Neural cell (in vitro differentiated cells): ENCODE measurements at regions not wholly inside any gene's neighbourhood (a gene's known extent, or its start where the extent isn't known, plus 50 kb on each side); places are given as distances from the start of the nearest gene placed in this dataset.

ENCODE experiments used
- H2AFZ ChIP-seq: fragments of 200-600, 300-800 bp; sonication (generic), shearing (Covaris generic); 2 replicates; pipeline ENCODE4 v1.6.0; 2014; ENCODE audit warnings: low read depth, mild to moderate bottlenecking, antibody characterized with exemption, low read length, moderate library complexity
- H3F3A ChIP-seq: fragments of 200-600 bp; shearing (Covaris generic); 2 replicates; pipeline ENCODE4 v1.6.1; 2016; ENCODE audit warnings: mild to moderate bottlenecking, moderate library complexity, mixed read lengths, antibody characterized with exemption, low read length; ENCODE audit not compliant: insufficient read depth, poor library complexity, severe bottlenecking
- H3K27ac ChIP-seq: fragments of 200-600, 300-800 bp; sonication (generic), shearing (Covaris generic); 2 replicates; pipeline ENCODE4 v1.5.1; 2014; ENCODE audit warnings: mild to moderate bottlenecking, low read length, moderate library complexity
- H3K27me3 ChIP-seq: fragments of 300-800, 200-600 bp; sonication (generic), shearing (Covaris generic); 2 replicates; pipeline ENCODE4 v1.6.0; 2014; ENCODE audit warnings: mild to moderate bottlenecking, low read depth, low read length, moderate library complexity; ENCODE audit not compliant: insufficient read depth
- H3K36me3 ChIP-seq: fragments of 300-800, 200-600 bp; sonication (generic), shearing (Covaris generic); 2 replicates; pipeline ENCODE4 v1.5.1; 2014; ENCODE audit warnings: mild to moderate bottlenecking, antibody characterized with exemption, low read length, moderate library complexity; ENCODE audit not compliant: insufficient read depth
- H3K4me2 ChIP-seq: fragments of 300-800, 200-600 bp; sonication (generic), shearing (Covaris generic); 2 replicates; pipeline ENCODE4 v1.6.0; 2014; ENCODE audit warnings: mild to moderate bottlenecking, low read length
- H3K4me3 ChIP-seq: fragments of 300-800, 200-600 bp; sonication (generic), shearing (Covaris generic); 2 replicates; pipeline ENCODE4 v1.5.1; 2014; ENCODE audit warnings: mild to moderate bottlenecking, low read length, moderate library complexity
- H3K79me2 ChIP-seq: fragments of 200-600 bp; shearing (Covaris generic); replicated peaks from 2 replicates; pipeline ENCODE4 v1.6.0; 2014; ENCODE audit warnings: mild to moderate bottlenecking, low read length, moderate library complexity; ENCODE audit not compliant: insufficient read depth
- H3K9ac ChIP-seq: fragments of 300-800, 200-600 bp; sonication (generic), shearing (Covaris generic); 2 replicates; pipeline ENCODE4 v1.6.1; 2016; ENCODE audit warnings: mild to moderate bottlenecking, low read length, mixed read lengths
- H3K9me2 ChIP-seq: fragments of 200-600 bp; shearing (Covaris generic); 2 replicates; pipeline ENCODE4 v1.6.1; 2016; ENCODE audit warnings: mild to moderate bottlenecking, low read length, mixed read lengths; ENCODE audit not compliant: insufficient read depth
- H3K9me3 ChIP-seq: fragments of 200-600, 300-800 bp; sonication (generic), shearing (Covaris generic); 2 replicates; pipeline ENCODE4 v1.6.1; 2016; ENCODE audit warnings: mild to moderate bottlenecking, mixed run types, low read length, moderate library complexity, mixed read lengths
- H4K20me1 ChIP-seq: fragments of 200-600 bp; shearing (Covaris generic); 2 replicates; pipeline ENCODE4 v1.6.1; 2016; ENCODE audit warnings: mild to moderate bottlenecking, mixed run types; ENCODE audit not compliant: insufficient read depth
- EP300 ChIP-seq: fragments of 450-650 bp; conservative IDR thresholded peaks from 2 replicates; pipeline ENCODE4 v1.6.1; 2014; ENCODE audit warnings: antibody characterized with exemption, mild to moderate bottlenecking, moderate library complexity; ENCODE audit not compliant: poor library complexity, severe bottlenecking
- EZH2 ChIP-seq: fragments of 200-600, 300-800 bp; shearing (Covaris generic), sonication (generic); IDR thresholded peaks from 2 replicates; pipeline ENCODE4 v1.6.1; 2014; ENCODE audit warnings: antibody characterized with exemption, low read length, borderline replicate concordance, mild to moderate bottlenecking; ENCODE audit not compliant: insufficient read depth, poor library complexity, severe bottlenecking
- MXI1 ChIP-seq: fragments of 450-650 bp; conservative IDR thresholded peaks from 2 replicates; pipeline ENCODE4 v1.6.1; 2014; ENCODE audit warnings: antibody characterized with exemption, mild to moderate bottlenecking; ENCODE audit not compliant: poor library complexity, severe bottlenecking
- POLR2AphosphoS5 ChIP-seq: IDR thresholded peaks from 2 replicates; pipeline ENCODE4 v1.6.1; 2012
- RAD21 ChIP-seq: fragments of 450-650 bp; conservative IDR thresholded peaks from 2 replicates; pipeline ENCODE4 v1.6.1; 2014; ENCODE audit warnings: antibody characterized with exemption, mild to moderate bottlenecking, moderate library complexity
- SMC3 ChIP-seq: fragments of 450-650 bp; conservative IDR thresholded peaks from 2 replicates; pipeline ENCODE4 v1.6.1; 2014; ENCODE audit warnings: antibody characterized with exemption, mild to moderate bottlenecking, moderate library complexity; ENCODE audit not compliant: poor library complexity
- TAF1 ChIP-seq: IDR thresholded peaks from 2 replicates; pipeline ENCODE4 v1.6.1; 2012; ENCODE audit warnings: low read depth
- TF ChIP-seq, protein P1 (sequence below): fragments of 450-650 bp; IDR thresholded peaks from 2 replicates; pipeline ENCODE4 v1.5.1; 2014; ENCODE audit warnings: antibody characterized with exemption, mild to moderate bottlenecking, moderate library complexity; ENCODE audit not compliant: poor library complexity, severe bottlenecking
- TF ChIP-seq, protein P2 (sequence below): IDR thresholded peaks from 2 replicates; pipeline ENCODE4 v1.6.1; 2012; ENCODE audit warnings: borderline replicate concordance

- TF ChIP-seq MXI1: no peak
- TF ChIP-seq POLR2AphosphoS5: no peak
- TF ChIP-seq TAF1: no peak
- TF ChIP-seq EP300: no peak
- no peak for TF ChIP-seq EZH2
- no peak for TF ChIP-seq RAD21
- TF ChIP-seq, protein P1, sequence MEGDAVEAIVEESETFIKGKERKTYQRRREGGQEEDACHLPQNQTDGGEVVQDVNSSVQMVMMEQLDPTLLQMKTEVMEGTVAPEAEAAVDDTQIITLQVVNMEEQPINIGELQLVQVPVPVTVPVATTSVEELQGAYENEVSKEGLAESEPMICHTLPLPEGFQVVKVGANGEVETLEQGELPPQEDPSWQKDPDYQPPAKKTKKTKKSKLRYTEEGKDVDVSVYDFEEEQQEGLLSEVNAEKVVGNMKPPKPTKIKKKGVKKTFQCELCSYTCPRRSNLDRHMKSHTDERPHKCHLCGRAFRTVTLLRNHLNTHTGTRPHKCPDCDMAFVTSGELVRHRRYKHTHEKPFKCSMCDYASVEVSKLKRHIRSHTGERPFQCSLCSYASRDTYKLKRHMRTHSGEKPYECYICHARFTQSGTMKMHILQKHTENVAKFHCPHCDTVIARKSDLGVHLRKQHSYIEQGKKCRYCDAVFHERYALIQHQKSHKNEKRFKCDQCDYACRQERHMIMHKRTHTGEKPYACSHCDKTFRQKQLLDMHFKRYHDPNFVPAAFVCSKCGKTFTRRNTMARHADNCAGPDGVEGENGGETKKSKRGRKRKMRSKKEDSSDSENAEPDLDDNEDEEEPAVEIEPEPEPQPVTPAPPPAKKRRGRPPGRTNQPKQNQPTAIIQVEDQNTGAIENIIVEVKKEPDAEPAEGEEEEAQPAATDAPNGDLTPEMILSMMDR: no peak
- TF ChIP-seq SMC3: no peak
- TF ChIP-seq, protein P2, sequence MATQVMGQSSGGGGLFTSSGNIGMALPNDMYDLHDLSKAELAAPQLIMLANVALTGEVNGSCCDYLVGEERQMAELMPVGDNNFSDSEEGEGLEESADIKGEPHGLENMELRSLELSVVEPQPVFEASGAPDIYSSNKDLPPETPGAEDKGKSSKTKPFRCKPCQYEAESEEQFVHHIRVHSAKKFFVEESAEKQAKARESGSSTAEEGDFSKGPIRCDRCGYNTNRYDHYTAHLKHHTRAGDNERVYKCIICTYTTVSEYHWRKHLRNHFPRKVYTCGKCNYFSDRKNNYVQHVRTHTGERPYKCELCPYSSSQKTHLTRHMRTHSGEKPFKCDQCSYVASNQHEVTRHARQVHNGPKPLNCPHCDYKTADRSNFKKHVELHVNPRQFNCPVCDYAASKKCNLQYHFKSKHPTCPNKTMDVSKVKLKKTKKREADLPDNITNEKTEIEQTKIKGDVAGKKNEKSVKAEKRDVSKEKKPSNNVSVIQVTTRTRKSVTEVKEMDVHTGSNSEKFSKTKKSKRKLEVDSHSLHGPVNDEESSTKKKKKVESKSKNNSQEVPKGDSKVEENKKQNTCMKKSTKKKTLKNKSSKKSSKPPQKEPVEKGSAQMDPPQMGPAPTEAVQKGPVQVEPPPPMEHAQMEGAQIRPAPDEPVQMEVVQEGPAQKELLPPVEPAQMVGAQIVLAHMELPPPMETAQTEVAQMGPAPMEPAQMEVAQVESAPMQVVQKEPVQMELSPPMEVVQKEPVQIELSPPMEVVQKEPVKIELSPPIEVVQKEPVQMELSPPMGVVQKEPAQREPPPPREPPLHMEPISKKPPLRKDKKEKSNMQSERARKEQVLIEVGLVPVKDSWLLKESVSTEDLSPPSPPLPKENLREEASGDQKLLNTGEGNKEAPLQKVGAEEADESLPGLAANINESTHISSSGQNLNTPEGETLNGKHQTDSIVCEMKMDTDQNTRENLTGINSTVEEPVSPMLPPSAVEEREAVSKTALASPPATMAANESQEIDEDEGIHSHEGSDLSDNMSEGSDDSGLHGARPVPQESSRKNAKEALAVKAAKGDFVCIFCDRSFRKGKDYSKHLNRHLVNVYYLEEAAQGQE: no peak
- no peak overlapping the region for H3K4me2 ChIP-seq
- H3K4me3 ChIP-seq: no peak overlapping the region
- no peaks in the 10 kb centered on the region for H3K79me2 ChIP-seq
- H3K9me3 ChIP-seq: no peaks in the 10 kb centered on the region
- H2AFZ ChIP-seq: no peak overlapping the region
- no peaks in the 10 kb centered on the region for H3K9me2 ChIP-seq
- no peaks in the 10 kb centered on the region for H3K36me3 ChIP-seq
- H3K27ac ChIP-seq: no peak overlapping the region
- no peaks in the 10 kb centered on the region for H3F3A ChIP-seq
- H3K9ac ChIP-seq: no peak overlapping the region
- no peaks in the 10 kb centered on the region for H4K20me1 ChIP-seq
- no peaks in the 10 kb centered on the region for H3K27me3 ChIP-seq
Observed at GRCh38 chr5:54649041-54649504, 131.5 kb downstream of the SNX18 start.

GRCh38 chr5:54646356-54647101 lies 129.0 kb downstream of the SNX18 start:
- TF ChIP-seq, protein P2: no peak
- TF ChIP-seq EZH2 (no peak), POLR2AphosphoS5 (no peak)
- TF ChIP-seq, protein P1: no peak
- H3K79me2 ChIP-seq: no peaks in the 10 kb centered on the region
- no peak overlapping the region for H2AFZ ChIP-seq
- no peaks in the 10 kb centered on the region for H3F3A ChIP-seq
- H3K9me3 ChIP-seq: no peaks in the 10 kb centered on the region
- no peak overlapping the region for H3K27ac ChIP-seq
- no peak overlapping the region for H3K4me3 ChIP-seq
- no peaks in the 10 kb centered on the region for H3K36me3 ChIP-seq
- H3K9ac ChIP-seq: no peak overlapping the region
- H4K20me1 ChIP-seq: no peaks in the 10 kb centered on the region
- no peaks in the 10 kb centered on the region for H3K27me3 ChIP-seq
- H3K9me2 ChIP-seq: no peaks in the 10 kb centered on the region
- H3K4me2 ChIP-seq: no peak overlapping the region
